ENCODE measurements at regions not wholly inside any gene's neighbourhood (a gene's known extent, or its start where the extent isn't known, plus 50 kb on each side); places are given as distances from the start of the nearest gene placed in this dataset. TPM values are rescaled to one million over a fixed set of nuclear protein-coding genes. Genes with fewer than 3 reads are reported as not detected.

DNA sequence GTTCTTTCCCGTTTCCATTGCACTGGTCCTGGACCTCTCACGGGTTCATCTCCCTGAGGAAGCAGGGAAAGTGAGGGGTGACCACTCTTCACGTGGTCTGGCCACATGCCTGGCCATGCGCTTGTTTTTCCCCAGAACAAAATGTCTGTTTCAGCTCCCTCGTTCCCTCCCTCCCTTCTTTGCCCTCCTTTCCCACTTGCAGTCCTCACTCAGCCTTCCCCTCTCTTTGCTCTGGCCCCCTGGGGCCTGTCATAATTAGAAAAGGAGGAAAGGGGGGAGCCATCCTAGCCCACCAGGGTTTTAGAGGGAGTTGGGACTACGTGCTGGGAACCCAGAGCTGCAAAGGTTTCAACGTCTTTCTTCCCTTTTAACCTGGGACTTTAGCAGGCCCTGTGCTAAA lies 52.8 kb upstream of the CADM1 start:
- Histone ChIP-seq H3K9me3 (no peaks in the 10 kb centered on the region), H3K27ac (no peak overlapping the region), H3K4me1 (no peaks in the 10 kb centered on the region), H3K36me3 (replicated peaks in 1 of 2; ENCODE audit: insufficient read depth in 1 of 2, low read depth in 2 of 2) (no peaks in the 10 kb centered on the region), H3K4me3 (no peak overlapping the region), H3K27me3 (no peaks in the 10 kb centered on the region)
- 66 to 68% methylated on average over 7 of the region's 7 CpGs for WGBS, 2 donors
- intact Hi-C loops (cut with DNase I): no loop called here
- ATAC-seq (no peak), DNase-seq (no peak)
- TF ChIP-seq, protein P1, sequence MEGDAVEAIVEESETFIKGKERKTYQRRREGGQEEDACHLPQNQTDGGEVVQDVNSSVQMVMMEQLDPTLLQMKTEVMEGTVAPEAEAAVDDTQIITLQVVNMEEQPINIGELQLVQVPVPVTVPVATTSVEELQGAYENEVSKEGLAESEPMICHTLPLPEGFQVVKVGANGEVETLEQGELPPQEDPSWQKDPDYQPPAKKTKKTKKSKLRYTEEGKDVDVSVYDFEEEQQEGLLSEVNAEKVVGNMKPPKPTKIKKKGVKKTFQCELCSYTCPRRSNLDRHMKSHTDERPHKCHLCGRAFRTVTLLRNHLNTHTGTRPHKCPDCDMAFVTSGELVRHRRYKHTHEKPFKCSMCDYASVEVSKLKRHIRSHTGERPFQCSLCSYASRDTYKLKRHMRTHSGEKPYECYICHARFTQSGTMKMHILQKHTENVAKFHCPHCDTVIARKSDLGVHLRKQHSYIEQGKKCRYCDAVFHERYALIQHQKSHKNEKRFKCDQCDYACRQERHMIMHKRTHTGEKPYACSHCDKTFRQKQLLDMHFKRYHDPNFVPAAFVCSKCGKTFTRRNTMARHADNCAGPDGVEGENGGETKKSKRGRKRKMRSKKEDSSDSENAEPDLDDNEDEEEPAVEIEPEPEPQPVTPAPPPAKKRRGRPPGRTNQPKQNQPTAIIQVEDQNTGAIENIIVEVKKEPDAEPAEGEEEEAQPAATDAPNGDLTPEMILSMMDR (IDR thresholded peaks at IDR 0.05): no peak
- no peak for TF ChIP-seq POLR2A (IDR thresholded peaks at IDR 0.05)

DNA sequence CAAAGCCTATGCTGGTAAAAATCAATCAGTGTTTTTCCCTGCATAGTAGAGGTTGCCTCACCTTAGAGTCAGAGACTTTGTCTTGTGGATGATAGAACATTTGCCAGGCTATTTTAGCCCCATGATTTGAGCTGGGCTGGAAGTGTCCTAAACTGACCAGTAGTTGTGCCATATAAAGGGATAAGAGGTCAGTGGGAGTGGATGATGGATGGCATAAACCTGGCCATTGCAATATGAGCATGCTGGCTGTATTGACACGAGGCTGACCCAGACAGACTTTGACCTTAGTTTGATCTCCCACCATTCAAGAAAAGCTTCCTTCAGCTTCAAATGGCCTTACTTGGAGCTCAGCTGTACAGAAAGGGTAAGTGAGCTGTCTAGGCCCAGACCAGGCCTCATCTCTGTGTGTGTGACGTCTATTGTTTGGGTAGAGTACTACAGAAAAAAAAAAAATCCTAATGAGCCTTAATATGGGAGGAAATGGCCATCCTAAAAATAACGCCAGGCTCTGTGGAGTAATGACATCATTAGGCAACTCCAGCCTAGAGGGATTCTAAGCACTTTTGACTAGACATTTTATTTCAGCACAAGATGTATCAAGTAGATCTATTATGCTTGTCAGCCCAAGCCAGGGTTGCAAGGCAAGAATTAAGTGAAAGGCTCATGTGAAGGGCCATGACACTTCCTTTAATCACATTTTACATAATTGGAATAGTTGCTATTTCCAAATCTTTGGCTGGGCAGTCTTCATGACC lies 51.3 kb upstream of the CADM1 start:
- 72 to 78% methylated on average over 3 of the region's 3 CpGs for WGBS, 2 donors
- ATAC-seq (no peak), DNase-seq (no peak)

More for the DNA sequence above, 51.3 kb upstream of the CADM1 start:
- intact Hi-C loops (cut with DNase I): no loop called here
- Histone ChIP-seq H3K4me3 (no peak overlapping the region), H3K9me3 (no peaks in the 10 kb centered on the region), H3K27me3 (no peaks in the 10 kb centered on the region), H3K27ac (no peak overlapping the region), H3K4me1 (no peaks in the 10 kb centered on the region), H3K36me3 (replicated peaks in 1 of 2; ENCODE audit: insufficient read depth in 1 of 2, low read depth in 2 of 2) (no peaks in the 10 kb centered on the region)
- TF ChIP-seq, protein P1 (IDR thresholded peaks at IDR 0.05): no peak
- TF ChIP-seq POLR2A (IDR thresholded peaks at IDR 0.05): no peak

Small RNAs in the stretch of these regions (small RNA-seq; reads per million reads assigned to genes)
- not detected for gene AP000770.2
- not detected for gene RF01210
- not detected for gene RPL12P46
